HepG2 (cell line): ENCODE measurements at regions not wholly inside any gene's neighbourhood (a gene's known extent, or its start where the extent isn't known, plus 50 kb on each side); places are given as distances from the start of the nearest gene placed in this dataset.

Source experiments
- HOXA7 ChIP-seq: sonication (generic); formaldehyde crosslinking; IDR thresholded peaks from 2 replicates; pipeline ENCODE4 v1.8.1; 2022; ENCODE audit warnings: mild to moderate bottlenecking, missing genetic modification reagents, moderate library complexity
- PRMT3 ChIP-seq: sonication (generic); formaldehyde crosslinking; IDR thresholded peaks from 2 replicates; pipeline ENCODE4 v1.8.1; 2022; ENCODE audit warnings: low read depth, mild to moderate bottlenecking, moderate library complexity, missing genetic modification reagents, borderline replicate concordance
- SATB2 ChIP-seq: sonication (generic); formaldehyde crosslinking; IDR thresholded peaks from 2 replicates; pipeline ENCODE4 v1.5.0; 2020; ENCODE audit warnings: missing genetic modification reagents
- SMARCE1 ChIP-seq: fragments of 450-650 bp; IDR thresholded peaks from 2 replicates; pipeline ENCODE4 v1.6.1; 2017; ENCODE audit warnings: borderline replicate concordance
- SOX5 ChIP-seq: IDR thresholded peaks from 2 replicates; pipeline ENCODE4 v1.6.1; 2016; ENCODE audit warnings: borderline replicate concordance
- ZNF709 ChIP-seq: sonication (generic); formaldehyde crosslinking; IDR thresholded peaks from 2 replicates; pipeline ENCODE4 v1.5.0; 2020; ENCODE audit warnings: mild to moderate bottlenecking, missing genetic modification reagents
- ZNF776 ChIP-seq: sonication (generic); formaldehyde crosslinking; IDR thresholded peaks from 2 replicates; pipeline ENCODE4 v1.4.0; 2020; ENCODE audit warnings: mild to moderate bottlenecking, missing genetic modification reagents
- ZSCAN9 ChIP-seq: IDR thresholded peaks from 2 replicates; pipeline ENCODE4 v1.6.1; 2016; ENCODE audit warnings: borderline replicate concordance
- TF ChIP-seq, protein P1 (sequence below): sonication (generic); formaldehyde crosslinking; IDR thresholded peaks from 2 replicates; pipeline ENCODE4 v1.8.1; 2023; ENCODE audit warnings: mild to moderate bottlenecking, missing genetic modification reagents
- TF ChIP-seq, protein P2 (sequence below): IDR thresholded peaks from 2 replicates; pipeline ENCODE4 v1.6.1; 2012; ENCODE audit warnings: low read depth, low read length, improper control_type of control experiment
- TF ChIP-seq, protein P3 (sequence below): IDR thresholded peaks from 2 replicates; pipeline ENCODE4 v1.6.1; 2016; ENCODE audit warnings: low read depth, control low read depth
- TF ChIP-seq, protein P4 (sequence below): IDR thresholded peaks from 2 replicates; pipeline ENCODE4 v1.6.1; 2016; ENCODE audit warnings: low read depth

DNA sequence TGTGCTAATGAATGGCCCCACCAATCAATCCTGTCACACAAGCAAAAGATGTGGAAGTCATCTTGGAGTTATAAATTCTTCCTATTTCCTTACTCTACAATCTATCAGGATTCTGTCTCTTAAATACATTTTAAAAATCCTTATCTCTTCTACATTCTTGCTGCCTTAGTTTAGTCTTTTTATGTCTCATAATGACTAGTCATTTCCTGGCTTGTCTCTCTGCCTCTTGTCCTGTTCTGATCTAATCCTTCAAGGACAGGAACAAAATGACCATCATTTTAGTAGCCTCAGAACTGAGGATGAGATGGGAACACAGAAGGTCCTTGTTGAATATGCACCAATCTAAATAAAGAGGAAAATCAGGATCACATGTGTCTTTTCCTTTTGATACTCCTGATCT lies 56.6 kb upstream of the LIN7C start (continued):
- TF ChIP-seq, protein P1, sequence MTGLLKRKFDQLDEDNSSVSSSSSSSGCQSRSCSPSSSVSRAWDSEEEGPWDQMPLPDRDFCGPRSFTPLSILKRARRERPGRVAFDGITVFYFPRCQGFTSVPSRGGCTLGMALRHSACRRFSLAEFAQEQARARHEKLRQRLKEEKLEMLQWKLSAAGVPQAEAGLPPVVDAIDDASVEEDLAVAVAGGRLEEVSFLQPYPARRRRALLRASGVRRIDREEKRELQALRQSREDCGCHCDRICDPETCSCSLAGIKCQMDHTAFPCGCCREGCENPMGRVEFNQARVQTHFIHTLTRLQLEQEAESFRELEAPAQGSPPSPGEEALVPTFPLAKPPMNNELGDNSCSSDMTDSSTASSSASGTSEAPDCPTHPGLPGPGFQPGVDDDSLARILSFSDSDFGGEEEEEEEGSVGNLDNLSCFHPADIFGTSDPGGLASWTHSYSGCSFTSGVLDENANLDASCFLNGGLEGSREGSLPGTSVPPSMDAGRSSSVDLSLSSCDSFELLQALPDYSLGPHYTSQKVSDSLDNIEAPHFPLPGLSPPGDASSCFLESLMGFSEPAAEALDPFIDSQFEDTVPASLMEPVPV = no peak
- TF ChIP-seq ZNF776 (CRISPR knock-in tag) (no peak), PRMT3 (no peak), SMARCE1 (no peak), HOXA7 (CRISPR knock-in tag) (no peak), ZSCAN9 (CRISPR knock-in tag) (no peak), ZNF709 (no peak), SOX5 (CRISPR knock-in tag) (no peak), SATB2 (CRISPR knock-in tag) (no peak)
- TF ChIP-seq, protein P2, sequence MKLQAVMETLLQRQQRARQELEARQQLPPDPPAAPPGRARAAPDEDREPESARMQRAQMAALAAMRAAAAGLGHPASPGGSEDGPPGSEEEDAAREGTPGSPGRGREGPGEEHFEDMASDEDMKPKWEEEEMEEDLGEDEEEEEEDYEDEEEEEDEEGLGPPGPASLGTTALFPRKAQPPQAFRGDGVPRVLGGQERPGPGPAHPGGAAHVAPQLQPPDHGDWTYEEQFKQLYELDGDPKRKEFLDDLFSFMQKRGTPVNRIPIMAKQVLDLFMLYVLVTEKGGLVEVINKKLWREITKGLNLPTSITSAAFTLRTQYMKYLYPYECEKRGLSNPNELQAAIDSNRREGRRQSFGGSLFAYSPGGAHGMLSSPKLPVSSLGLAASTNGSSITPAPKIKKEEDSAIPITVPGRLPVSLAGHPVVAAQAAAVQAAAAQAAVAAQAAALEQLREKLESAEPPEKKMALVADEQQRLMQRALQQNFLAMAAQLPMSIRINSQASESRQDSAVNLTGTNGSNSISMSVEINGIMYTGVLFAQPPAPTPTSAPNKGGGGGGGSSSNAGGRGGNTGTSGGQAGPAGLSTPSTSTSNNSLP = no peak
- TF ChIP-seq, protein P3, sequence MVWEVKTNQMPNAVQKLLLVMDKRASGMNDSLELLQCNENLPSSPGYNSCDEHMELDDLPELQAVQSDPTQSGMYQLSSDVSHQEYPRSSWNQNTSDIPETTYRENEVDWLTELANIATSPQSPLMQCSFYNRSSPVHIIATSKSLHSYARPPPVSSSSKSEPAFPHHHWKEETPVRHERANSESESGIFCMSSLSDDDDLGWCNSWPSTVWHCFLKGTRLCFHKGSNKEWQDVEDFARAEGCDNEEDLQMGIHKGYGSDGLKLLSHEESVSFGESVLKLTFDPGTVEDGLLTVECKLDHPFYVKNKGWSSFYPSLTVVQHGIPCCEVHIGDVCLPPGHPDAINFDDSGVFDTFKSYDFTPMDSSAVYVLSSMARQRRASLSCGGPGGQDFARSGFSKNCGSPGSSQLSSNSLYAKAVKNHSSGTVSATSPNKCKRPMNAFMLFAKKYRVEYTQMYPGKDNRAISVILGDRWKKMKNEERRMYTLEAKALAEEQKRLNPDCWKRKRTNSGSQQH (CRISPR knock-in tag) = no peak
- TF ChIP-seq, protein P4, sequence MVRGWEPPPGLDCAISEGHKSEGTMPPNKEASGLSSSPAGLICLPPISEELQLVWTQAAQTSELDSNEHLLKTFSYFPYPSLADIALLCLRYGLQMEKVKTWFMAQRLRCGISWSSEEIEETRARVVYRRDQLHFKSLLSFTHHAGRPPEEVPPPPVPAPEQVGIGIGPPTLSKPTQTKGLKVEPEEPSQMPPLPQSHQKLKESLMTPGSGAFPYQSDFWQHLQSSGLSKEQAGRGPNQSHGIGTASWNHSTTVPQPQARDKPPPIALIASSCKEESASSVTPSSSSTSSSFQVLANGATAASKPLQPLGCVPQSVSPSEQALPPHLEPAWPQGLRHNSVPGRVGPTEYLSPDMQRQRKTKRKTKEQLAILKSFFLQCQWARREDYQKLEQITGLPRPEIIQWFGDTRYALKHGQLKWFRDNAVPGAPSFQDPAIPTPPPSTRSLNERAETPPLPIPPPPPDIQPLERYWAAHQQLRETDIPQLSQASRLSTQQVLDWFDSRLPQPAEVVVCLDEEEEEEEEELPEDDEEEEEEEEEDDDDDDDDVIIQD = no peak
